Cardiac septum (tissue), 1 donor: ENCODE measurements at regions not wholly inside any gene's neighbourhood (a gene's known extent, or its start where the extent isn't known, plus 50 kb on each side); places are given as distances from the start of the nearest gene placed in this dataset.

Experiments used
- DNase-seq: peaks from one replicate; pipeline ENCODE4 v3.0.0-alpha.2; 2020; ENCODE audit warnings: low spot score
- intact Hi-C: fragments of 100-400 bp; cut with DNase I; formaldehyde crosslinking; loops from one replicate; pipeline ENCODE4 v1.14.0; 2022
- donor health status: DM: no; HTN: no; CAD: no.

DNA sequence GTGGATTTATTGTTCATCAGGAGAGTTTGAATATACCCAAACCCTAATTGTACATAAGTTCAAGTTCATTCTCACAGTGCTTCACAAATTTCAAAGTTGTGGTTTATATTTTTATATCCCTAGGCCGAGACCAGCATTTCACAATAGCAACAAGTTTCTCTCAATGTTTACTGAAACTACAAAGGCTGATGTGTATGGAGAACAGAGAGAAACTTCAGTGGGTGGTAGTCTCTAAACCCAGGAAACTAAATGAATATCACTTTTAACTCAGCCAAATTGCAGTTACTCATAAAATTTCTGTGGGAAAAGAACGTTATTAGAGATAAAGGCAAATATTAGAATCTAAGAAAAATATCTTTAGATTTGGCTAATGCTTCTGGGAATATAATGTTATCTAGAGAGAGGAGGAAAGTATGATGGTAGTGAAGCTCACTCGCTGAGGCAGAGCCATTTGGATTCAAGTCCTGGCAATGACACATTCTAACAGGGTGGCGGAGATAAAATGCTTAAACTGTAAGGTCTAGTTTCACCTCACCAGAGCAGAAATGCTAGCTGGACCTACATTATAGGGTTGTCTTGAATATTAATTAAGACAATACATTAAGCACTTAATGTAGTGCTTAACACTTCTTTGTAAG, 514.8 kb downstream of the EPHA3 start:
- no peak for DNase-seq
- intact Hi-C loops: no loop called here

DNA sequence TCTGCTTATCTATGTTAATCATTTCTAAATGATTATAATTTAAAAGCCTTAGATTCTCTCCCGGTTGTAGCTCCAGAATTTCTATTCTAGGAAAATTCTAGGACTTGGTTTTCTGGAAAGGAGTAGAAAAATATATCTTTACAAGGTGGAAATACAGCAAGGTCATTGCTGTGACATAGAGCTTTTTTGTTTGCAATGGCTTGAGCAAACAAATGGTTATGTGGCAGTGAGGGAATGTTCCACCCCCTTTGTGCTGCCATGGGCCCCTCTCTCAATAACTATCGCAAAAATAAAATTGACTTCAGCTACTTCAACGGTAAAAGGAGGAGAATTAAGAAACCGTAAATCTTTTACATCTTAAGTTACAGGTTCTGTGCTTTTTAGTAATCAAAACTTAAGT, 517.1 kb downstream of the EPHA3 start:
- intact Hi-C loops: no loop called here
- DNase-seq: no peak

DNA sequence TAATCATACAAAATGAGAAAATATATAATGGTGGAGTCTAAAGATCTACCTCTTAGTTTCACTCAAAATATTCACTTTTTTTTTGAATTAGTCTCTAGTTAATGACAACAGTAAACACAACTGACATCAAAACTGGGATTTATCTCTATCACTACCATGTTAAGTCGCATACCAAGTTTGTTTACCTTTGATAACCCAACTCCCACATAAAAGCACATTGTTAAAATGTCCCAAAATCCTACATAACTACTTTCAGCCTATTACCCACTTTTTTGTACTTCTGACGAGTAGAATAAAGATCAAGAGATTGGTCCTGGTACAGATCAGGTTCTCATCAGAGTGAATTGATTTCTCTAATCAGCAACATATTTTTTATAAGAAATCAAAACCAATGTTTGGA, 518.5 kb downstream of the EPHA3 start:
- DNase-seq: no peak
- intact Hi-C loops: no loop called here

DNA sequence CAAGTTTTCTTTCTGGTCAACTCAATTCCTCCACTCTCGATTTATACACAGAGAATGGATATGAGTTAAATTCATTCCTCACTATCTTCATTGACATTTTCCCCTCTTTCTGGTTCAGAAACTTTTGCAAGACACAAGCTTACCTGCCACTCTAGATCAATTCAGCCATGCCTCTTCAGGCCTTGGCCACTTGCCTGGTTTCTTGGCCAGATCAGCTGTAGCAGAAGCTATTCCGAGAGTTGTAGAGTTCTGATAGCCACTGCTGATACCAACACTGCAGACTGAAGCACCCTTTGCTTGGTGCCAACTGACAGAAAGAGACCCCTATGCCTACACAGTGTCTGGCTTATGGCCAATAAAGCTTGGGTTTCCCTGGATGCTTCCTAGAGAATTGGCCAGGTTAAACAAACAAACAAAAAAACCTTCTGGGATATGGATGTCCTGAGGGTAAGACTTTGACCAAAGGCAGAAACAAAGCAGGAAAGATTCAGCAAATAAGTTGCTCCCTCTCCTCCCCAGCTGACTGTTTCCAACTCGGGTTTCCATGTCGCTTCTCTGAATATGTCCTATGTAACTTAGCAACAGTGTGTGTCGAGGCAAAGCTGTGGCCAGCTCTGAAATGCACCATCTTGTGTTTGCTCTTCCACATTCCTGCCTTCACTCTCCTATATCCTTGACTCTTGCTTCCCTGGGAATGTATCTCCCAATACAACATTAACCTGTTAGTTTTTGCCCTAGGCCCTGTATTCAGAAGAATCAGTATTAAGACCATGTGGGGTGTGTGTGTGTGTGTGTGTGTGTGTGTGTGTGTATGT, 521.6 kb downstream of the EPHA3 start:
- intact Hi-C loops: no loop called here

DNA sequence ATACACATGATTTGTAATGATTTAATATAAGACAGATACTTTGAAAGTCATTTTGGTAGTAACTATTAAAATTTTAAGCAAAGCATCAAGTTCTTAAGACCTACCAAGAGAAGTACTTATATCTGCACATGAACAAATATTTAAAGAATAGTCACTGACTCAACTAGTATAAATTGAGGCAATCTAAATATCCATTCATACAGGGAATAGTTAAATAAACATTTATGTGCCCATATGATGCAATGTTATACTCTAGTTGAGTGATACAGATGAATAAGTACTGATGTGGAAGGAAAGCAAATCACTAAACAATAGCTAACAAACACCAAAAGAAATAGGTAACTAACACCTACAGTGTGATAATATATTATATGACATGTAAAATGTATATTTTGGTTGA, 527.7 kb downstream of the EPHA3 start:
- DNase-seq: no peak
- intact Hi-C loops: no loop called here

More for the DNA sequence above, 521.6 kb downstream of the EPHA3 start:
- DNase-seq: no peak

DNA sequence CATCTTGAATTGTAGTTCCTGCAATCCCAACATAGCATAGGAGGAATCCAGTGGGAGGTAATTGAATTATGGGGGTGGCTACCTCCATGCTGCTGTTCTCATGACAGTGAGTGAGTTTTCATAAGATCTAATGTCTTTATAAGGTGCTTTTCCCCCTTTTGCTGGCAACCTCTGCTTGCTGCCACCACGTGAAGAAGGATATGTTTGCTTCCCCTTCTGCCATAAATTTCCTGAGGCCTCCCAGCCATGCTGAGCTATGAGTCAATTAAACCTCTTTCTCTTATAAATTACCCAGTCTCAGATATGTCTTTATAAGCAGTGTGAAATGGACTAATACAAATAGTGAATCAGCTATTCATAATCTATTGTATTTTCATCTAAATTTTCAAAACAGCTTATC, 537.3 kb downstream of the EPHA3 start:
- DNase-seq: no peak
- intact Hi-C loops: no loop called here

DNA sequence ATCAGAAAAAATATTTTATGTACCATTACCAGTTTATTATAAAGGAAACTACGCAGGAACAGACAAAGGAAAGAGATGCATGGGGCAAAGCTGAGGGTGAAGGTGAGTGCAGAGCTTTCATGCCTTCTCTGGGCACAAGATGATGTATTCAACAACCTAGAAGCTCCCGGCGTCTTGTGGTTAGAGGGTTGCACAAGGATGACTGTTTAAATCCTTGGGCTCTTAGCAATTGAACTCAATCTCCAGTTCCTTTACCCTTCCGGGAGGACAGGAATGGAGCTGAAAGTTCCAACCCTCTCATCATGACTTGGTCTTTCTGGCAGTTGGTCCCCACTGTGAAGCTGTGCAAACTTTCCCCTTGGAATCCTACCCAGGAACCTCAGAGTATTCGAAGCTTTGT, 542.0 kb downstream of the EPHA3 start:
- no peak for DNase-seq
- intact Hi-C loops: no loop called here

DNA sequence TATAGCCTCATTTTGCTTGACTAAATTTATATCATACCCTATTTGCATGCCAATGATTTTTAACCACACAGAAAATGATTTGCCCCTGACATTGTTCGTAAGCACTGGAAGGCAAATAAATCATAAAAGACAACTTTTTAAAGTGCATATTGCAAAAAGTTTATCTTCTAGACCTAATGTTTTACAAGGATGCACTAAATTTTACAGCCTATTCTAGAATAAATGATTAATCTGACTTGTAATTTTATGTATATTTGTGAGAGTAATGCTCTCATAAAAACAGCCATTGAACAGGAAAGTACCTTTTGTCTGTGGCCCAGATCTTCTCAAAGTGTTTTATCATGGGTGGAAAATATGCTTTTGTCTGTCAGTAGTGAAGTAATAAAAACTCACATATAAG, 546.6 kb downstream of the EPHA3 start:
- DNase-seq: no peak
- intact Hi-C loops: no loop called here

DNA sequence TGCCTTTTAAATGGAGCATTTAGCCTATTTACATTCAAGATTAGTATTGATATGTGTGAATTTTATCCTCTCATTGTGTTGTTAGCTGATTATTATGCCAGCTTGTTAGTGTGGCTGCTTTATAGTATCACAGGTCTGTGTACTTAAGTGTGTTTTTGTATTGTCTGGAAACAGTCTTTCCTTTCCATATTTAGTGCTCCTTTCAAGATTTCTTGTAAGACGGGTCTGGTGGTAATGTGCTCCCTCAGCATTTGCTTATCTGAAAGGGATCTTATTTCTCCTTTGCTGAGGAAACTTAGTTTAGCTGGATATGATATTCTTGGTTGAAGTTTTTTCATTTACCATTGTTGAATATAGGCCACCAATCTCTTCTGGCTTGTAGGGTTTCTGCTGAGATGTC, 549.0 kb downstream of the EPHA3 start:
- intact Hi-C loops: no loop called here
- DNase-seq: no peak

DNA sequence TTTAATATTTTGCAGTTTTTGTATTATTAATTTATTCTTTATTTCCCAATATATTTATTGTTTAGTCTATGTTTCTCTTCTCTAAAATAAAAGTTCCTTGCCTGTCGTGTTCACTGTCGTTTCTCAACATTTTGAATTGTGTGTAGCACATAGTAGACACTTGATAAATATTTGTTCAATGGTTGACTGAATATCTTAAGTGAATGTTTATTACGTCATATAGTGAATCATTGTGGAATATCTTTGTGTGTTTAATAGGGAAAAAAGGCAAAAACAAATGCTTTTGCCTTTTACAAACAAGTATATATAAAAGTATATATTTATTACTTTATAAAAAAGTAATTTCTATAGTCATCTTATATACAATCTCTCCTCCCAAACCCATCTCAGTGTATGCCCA, 572.3 kb downstream of the EPHA3 start:
- no peak for DNase-seq
- intact Hi-C loops: no loop called here

DNA sequence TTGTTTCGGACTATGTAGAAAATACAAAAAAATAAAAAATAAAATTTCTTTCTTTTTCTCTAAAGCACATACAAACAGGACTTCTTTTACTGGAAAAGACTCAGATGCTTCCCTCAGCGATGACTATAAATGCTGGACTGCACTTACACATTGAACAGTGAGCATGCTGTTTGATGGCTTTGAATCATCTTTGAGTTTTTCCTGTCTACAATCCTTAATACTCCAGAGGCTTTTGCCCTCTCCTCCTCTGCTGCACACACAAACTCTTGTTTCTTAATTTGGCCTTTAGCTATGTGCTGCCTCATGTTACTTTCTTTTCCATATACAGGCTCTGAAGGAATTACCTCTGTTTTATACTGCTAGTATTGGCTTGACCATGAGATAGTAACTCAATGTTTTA, 575.1 kb downstream of the EPHA3 start:
- DNase-seq: no peak
- intact Hi-C loops: no loop called here

DNA sequence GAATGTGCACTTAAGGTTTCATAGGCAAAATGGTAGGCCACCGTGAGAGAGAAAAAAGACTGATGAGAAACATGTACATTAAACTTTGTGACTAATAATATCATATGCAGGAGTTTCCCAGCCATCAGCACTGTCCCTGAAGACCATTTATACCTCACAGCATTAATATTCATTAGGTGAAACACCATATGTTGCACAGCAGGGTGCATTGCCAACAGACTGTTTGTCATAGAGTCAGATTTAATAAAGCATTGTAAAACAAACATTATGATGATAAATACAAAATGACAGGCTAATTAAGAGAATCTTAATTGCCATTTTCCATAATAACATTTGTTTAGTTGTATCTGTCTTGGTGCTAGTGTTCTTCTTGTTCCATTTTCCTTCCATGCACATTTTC, 578.3 kb downstream of the EPHA3 start:
- intact Hi-C loops: no loop called here
- no peak for DNase-seq

DNA sequence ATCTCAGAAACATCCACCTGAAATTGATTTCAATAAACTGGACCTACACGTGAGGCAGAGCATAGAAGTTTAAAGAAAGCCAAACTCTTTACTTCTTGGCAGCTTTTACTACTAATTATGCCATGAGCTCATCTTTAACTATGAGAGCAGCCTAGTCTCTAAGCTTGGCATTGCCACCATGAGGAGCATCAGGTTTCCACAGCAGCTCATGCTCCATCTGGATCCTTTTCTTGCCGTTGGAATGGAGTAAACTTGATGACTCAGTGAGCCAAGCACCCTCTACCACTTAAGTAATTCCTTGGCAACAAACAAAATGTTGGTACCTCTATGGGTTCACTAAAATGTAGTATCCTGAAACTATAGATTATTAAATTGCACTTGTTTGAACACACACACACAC, 583.2 kb downstream of the EPHA3 start:
- no peak for DNase-seq
- intact Hi-C loops: no loop called here

DNA sequence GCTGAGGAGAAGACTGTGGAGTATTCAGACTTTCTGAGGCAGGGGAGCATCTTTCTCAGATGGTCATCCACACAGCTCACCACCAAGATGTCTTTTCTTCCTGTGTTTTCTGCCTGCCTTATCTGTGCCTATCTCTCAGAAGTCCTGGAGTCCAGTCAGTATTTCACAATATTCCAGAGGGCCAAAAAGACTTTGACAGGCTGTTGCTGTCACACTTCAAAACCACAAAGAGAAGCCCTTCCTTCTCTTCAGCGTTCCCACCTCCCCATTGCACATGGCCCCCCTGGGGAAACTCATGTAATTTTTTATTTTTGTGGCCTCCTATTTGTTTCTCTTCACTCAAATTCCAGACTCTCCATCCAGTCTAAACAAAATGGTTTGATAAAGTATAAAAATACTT, 585.2 kb downstream of the EPHA3 start:
- intact Hi-C loops: no loop called here
- no peak for DNase-seq

DNA sequence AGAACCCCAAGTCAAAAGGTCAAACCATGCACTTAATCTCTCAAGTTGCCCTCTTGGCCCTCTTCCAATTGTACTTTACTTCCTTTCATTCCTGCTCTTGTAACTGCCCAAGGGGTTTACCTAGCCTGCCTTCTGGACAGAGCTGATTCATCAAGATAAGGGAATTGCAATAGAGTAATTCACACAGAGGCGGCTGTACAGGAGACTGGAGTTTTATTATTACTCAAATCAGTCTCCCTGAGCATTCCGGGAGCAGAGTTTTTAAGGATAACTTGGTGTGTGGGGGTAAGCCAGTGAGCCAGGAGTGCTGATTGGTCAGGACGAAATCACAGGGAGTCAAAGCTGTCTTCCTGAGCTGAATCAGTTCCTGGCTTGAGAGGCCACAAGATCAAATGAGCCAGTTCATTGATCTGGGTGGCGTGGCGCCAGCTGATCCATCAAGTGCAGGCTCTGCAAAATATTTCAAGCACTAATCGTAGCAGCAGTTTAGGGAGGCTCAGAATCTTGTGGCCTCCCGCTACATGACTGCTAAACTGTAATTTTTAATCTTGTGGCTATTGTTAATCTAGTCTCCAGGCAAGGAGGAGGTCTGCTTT, 590.0 kb downstream of the EPHA3 start:
- DNase-seq: no peak
- intact Hi-C loops: no loop called here

DNA sequence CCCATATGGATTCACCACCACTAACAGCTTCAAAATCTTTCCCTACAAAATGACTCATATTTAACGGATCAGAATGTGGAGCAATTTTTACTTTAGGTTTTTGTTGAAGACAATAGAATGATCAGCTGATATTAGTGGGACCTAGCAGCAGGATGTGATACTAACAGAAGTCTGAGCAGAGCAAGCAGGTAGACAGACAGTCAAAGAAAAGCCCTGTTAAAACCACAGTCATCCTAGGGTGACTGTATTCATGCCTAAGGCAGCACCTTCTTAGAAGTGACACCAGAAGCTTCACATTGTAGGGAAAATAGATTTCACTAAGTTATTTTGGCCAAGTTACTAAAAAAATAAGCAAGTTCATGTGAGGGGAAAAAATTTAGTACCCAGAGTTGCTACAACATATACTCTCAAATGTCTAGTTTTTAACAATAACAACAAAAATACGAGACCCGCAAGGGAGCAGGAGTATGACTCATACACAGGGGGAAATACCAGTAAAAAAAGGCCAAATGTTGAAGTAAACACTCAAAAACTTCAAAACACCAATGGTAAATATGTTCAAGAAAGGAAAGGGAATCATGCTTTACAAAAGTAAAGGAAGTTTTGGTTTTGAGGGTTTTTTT, 590.9 kb downstream of the EPHA3 start:
- no peak for DNase-seq
- intact Hi-C loops: no loop called here

DNA sequence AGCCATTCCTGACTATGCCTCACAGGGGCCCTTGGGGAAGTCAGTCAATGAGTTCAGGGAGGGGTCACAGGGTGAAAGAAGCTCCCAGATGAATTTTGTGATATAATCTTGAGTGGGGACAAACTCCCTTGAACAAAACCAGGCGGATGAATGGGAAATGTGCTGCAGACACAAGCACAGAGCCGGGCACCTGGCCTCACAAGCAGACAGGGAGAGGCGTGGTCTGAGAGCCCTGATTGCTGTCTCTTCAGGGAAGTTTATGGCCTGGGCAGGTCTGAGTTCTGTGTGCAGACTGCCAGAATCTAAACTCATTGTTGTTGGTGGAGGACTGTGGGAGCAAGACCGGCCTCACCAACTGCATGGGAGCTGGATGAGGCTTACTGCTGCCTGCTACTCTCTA, 591.8 kb downstream of the EPHA3 start:
- intact Hi-C loops: no loop called here
- no peak for DNase-seq

DNA sequence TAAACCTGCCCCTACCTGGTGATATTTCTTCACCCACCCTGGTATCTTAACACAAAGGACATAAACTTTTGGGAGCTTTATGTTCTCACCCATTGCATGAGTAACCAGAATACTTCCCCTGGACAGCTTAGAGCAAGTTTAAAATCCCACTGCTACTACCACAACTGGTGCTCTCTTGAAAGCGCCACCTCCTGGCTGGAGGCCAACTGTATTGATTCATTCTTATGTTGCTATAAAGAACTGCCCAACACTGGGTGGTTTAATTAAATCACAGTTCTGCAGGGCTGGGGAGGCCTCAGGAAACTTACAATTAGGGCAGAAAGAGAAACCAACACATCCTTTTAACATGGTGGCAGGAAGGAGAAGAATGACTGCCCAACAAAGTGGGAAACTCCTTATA, 592.4 kb downstream of the EPHA3 start:
- intact Hi-C loops: no loop called here
- no peak for DNase-seq

DNA sequence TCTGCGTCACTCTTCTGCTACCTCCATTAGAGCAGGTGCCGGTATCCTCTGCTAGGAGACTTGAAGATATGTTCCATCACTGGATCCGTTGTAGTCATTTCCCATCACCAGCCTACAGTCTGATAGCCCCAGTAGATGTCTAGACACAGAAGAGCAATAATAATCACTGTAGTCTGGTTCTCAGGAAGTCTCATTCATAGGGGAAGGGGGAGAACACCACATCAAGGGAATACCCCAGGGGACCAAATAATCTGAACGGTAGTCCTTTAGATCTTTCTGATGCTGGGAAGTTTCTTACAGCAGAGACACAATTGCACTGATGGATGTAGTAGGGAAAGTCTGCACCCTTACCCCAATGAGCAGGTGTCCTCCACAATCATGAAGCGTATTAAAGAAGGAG, 595.0 kb downstream of the EPHA3 start:
- intact Hi-C loops: no loop called here
- DNase-seq: no peak

DNA sequence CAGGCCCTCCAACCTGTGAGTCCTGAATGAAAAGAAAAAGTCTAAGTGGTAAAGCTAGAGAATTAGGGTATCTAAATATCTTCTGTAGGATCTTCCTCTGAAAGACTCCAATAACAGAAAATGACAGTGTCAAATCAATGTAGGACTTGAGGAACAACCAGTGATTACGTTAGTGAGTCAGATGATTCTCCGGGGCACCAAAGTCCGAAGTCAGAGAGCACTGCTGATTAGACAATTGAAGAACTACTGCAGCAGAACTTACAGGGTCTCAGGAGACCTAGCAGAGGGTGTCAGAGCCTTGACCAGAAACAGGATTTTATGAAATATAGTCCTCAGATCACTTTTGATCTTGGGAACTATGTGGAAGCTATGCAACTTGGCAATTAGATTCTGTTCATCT, 605.8 kb downstream of the EPHA3 start:
- no peak for DNase-seq
- intact Hi-C loops: no loop called here

DNA sequence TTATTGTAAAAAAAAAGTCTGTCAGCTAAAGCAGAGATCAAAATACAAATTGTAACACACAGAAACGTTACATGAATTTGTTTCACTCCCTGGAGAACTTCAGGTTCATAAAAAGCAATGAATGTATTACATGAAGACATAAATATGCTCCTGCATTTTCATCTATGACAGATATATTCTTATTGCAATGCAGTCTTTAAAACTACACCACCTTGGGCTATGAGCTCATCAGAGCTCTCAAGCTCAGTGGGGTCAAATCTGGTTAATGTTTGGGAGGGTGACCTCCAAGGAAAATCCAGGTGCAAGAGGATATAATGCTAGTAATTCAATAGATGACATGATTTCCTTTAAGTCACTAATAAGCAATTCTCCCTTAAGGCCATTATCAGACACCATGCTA, 606.8 kb downstream of the EPHA3 start:
- no peak for DNase-seq
- intact Hi-C loops: no loop called here
